Smooth muscle cell (in vitro differentiated cells): ENCODE measurements at regions not wholly inside any gene's neighbourhood (a gene's known extent, or its start where the extent isn't known, plus 50 kb on each side); places are given as distances from the start of the nearest gene placed in this dataset.

Experiments used
- DNase-seq: peaks from one replicate; lab custom pipeline; 2025; ENCODE audit not compliant: unreplicated experiment; lab: John Stamatoyannopoulos, UW
- H2AFZ ChIP-seq: fragments of 200-600 bp; sonication (generic); 2 replicates; pipeline ENCODE4 v1.6.0; 2016; ENCODE audit warnings: antibody characterized with exemption, low read depth, mild to moderate bottlenecking
- H3F3A ChIP-seq: fragments of 200-600 bp; sonication (generic); 2 replicates; pipeline ENCODE4 v1.6.0; 2017; ENCODE audit warnings: antibody characterized with exemption, low read depth
- H3K27ac ChIP-seq: fragments of 200-600 bp; sonication (generic); 2 replicates; pipeline ENCODE4 v1.5.1; 2016; ENCODE audit warnings: low read depth, mild to moderate bottlenecking
- H3K27me3 ChIP-seq: fragments of 200-600 bp; sonication (generic); 2 replicates; pipeline ENCODE4 v1.6.1; 2016; ENCODE audit warnings: low read depth, mild to moderate bottlenecking
- H3K36me3 ChIP-seq: fragments of 200-600 bp; sonication (generic); 2 replicates; pipeline ENCODE4 v1.5.1; 2016; ENCODE audit warnings: low read depth
- H3K4me1 ChIP-seq: fragments of 200-600 bp; sonication (generic); 2 replicates; pipeline ENCODE4 v1.5.1; 2016; ENCODE audit warnings: low read depth
- H3K4me2 ChIP-seq: fragments of 200-600 bp; sonication (generic); 2 replicates; pipeline ENCODE4 v1.6.0; 2016; ENCODE audit warnings: mild to moderate bottlenecking
- H3K4me3 ChIP-seq: fragments of 200-600 bp; sonication (generic); 2 replicates; pipeline ENCODE4 v1.5.1; 2016; ENCODE audit warnings: mild to moderate bottlenecking
- H3K79me2 ChIP-seq: fragments of 200-600 bp; sonication (generic); 2 replicates; pipeline ENCODE4 v1.6.0; 2016; ENCODE audit warnings: low read depth, mild to moderate bottlenecking
- H3K9ac ChIP-seq: fragments of 200-600 bp; sonication (generic); 2 replicates; pipeline ENCODE4 v1.6.0; 2016; ENCODE audit warnings: low read depth
- H3K9me3 ChIP-seq: fragments of 200-600 bp; sonication (generic); replicated peaks from 2 replicates; pipeline ENCODE4 v1.5.1; 2016; ENCODE audit warnings: low read depth
- H4K20me1 ChIP-seq: fragments of 200-600 bp; sonication (generic); 2 replicates; pipeline ENCODE4 v1.6.0; 2016; ENCODE audit warnings: low read depth
- CTCF ChIP-seq: fragments of 200-600 bp; sonication (generic); IDR thresholded peaks from 2 replicates; pipeline ENCODE4 v1.5.1; 2017; ENCODE audit warnings: borderline replicate concordance, mild to moderate bottlenecking, antibody characterized with exemption; ENCODE audit not compliant: insufficient read depth, poor library complexity, severe bottlenecking
- WGBS: methylation state at CpG from one replicate; pipeline ENCODE4 v1.1.7; 2016; ENCODE audit warnings: low lambda C conversion rate; 5-methylcytosine and 5-hydroxymethylcytosine counted together

- Histone ChIP-seq H2AFZ (no peak overlapping the region), H3K4me2 (no peak overlapping the region), H3K79me2 (no peaks in the 10 kb centered on the region), H4K20me1 (no peaks in the 10 kb centered on the region), H3F3A (no peaks in the 10 kb centered on the region), H3K9me3 (no peaks in the 10 kb centered on the region), H3K4me1 (peaks cover 2% of the 10 kb centered on the region), H3K4me3 (no peak overlapping the region), H3K27ac (no peak overlapping the region), H3K27me3 (no peaks in the 10 kb centered on the region), H3K9ac (no peak overlapping the region), H3K36me3 (no peaks in the 10 kb centered on the region)
- DNase-seq: no peak
- TF ChIP-seq CTCF: no peak
- WGBS: 73% methylated on average over 1 of the region's 1 CpG
These were observed 110.8 kb upstream of the KCNJ3 start for GRCh38 chr2:154587739-154588138.

GRCh38 chr2:154588838-154589237 is 109.7 kb upstream of the KCNJ3 start:
- Histone ChIP-seq H3K27ac (no peak overlapping the region), H3K9me3 (no peaks in the 10 kb centered on the region), H3K4me2 (no peak overlapping the region), H2AFZ (no peak overlapping the region), H3K9ac (no peak overlapping the region), H3K4me1 (no peaks in the 10 kb centered on the region), H3K79me2 (no peaks in the 10 kb centered on the region), H4K20me1 (no peaks in the 10 kb centered on the region), H3K27me3 (no peaks in the 10 kb centered on the region), H3K36me3 (no peaks in the 10 kb centered on the region), H3F3A (no peaks in the 10 kb centered on the region), H3K4me3 (no peak overlapping the region)
- 77% methylated on average over 1 of the region's 1 CpG for WGBS
- no peak for TF ChIP-seq CTCF
- no peak for DNase-seq

- no peaks in the 10 kb centered on the region for H4K20me1 ChIP-seq
- no peak overlapping the region for H3K4me2 ChIP-seq
- H2AFZ ChIP-seq: no peak overlapping the region
- H3K79me2 ChIP-seq: no peaks in the 10 kb centered on the region
- H3F3A ChIP-seq: no peaks in the 10 kb centered on the region
- no peak for DNase-seq
- no peaks in the 10 kb centered on the region for H3K36me3 ChIP-seq
- no peak for TF ChIP-seq CTCF
- no peaks in the 10 kb centered on the region for H3K4me1 ChIP-seq
- H3K9ac ChIP-seq: no peak overlapping the region
- H3K27me3 ChIP-seq: no peaks in the 10 kb centered on the region
- H3K27ac ChIP-seq: no peak overlapping the region
- no peaks in the 10 kb centered on the region for H3K9me3 ChIP-seq
- H3K4me3 ChIP-seq: no peak overlapping the region
These were observed 109.0 kb upstream of the KCNJ3 start for GRCh38 chr2:154589514-154589913.

- no peaks in the 10 kb centered on the region for H3K79me2 ChIP-seq
- no peak overlapping the region for H3K9ac ChIP-seq
- no peaks in the 10 kb centered on the region for H3F3A ChIP-seq
- no peaks in the 10 kb centered on the region for H3K36me3 ChIP-seq
- H3K4me2 ChIP-seq: no peak overlapping the region
- no peak overlapping the region for H3K27ac ChIP-seq
- H3K27me3 ChIP-seq: no peaks in the 10 kb centered on the region
- H2AFZ ChIP-seq: no peak overlapping the region
- DNase-seq: no peak
- no peaks in the 10 kb centered on the region for H3K4me1 ChIP-seq
- no peak for TF ChIP-seq CTCF
- no peaks in the 10 kb centered on the region for H4K20me1 ChIP-seq
- WGBS: 73% methylated on average over 2 of the region's 2 CpGs
- no peak overlapping the region for H3K4me3 ChIP-seq
- no peaks in the 10 kb centered on the region for H3K9me3 ChIP-seq
These were observed 107.1 kb upstream of the KCNJ3 start for GRCh38 chr2:154591294-154591820.
